GM21786 (cell line): ENCODE measurements at regions not wholly inside any gene's neighbourhood (a gene's known extent, or its start where the extent isn't known, plus 50 kb on each side); places are given as distances from the start of the nearest gene placed in this dataset.
"Not testable (repeated sequence)": the region's sequence is repeated elsewhere in the genome, so short reads cannot be mapped to it uniquely, and the experiment has no call there.

ENCODE experiments used
- ATAC-seq: cut with Tn5 transposase; IDR thresholded peaks from one replicate; pipeline ENCODE4 v1.9.1; 2021; ENCODE audit not compliant: unreplicated experiment

GRCh38 chr5:103800741-103801495 is 238.3 kb upstream of the NUDT12 start:
- ATAC-seq, result no peak

- ATAC-seq, result no peak
These were observed 231.1 kb upstream of the NUDT12 start for GRCh38 chr5:103793595-103794182.

DNA sequence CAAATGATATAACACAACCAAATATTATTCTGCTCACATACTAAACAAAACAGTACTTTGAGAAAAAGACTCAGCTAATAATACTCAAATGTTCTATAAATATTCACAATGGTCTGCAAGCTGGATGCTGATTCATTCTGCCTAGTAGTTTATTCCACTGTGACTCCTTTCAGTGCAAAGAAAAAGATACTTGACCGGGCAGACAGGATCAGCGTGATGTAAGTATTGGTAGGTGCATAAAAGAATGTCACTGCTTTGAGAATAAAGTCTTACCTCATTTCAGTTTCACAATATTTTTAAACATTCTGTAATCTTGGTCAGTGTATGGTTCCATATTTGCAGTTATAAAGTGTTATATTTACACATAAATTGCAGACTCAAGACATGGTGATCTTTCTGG is 223.0 kb upstream of the NUDT12 start:
- ATAC-seq, result no peak

DNA sequence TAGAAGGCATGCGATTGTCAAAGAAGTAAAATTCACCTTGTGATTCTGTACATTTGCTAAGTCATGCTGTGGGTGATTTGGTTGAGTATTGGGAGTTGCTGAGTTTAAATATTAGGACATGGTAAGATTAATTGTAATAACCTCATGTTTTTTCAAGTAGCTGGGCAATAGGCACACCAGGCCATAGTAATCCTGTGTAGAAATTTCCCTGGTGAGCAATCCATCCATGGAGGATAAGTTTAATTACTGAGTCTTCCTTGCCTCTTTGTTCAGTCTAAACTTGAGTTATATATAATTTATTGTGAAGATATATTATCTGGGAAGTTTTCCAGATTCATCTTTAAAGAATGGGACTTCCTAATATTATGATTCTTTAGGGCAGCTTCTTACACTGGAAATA is 221.1 kb upstream of the NUDT12 start:
- ATAC-seq, result no peak

GRCh38 chr5:103780794-103781193 is 218.2 kb upstream of the NUDT12 start:
- no peak for ATAC-seq

DNA sequence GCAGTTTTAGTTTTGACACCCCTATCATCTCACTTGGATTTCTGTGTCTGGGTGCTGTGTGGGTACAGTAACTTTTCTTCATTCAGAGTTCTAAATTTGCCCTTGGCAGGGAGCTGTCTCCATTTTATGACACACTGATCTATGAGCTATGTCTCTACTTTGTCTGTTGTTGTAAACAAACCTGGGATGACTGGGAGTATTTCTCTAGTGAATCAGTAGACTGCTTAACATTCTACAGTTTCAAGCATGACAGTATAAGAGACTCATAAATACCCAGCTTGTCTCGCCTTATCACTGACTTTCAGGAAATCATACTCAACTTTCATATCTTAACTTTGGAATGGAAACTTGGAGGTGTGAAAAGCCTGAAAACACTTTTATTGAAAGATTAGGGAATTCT is 212.1 kb upstream of the NUDT12 start:
- ATAC-seq, result no peak

DNA sequence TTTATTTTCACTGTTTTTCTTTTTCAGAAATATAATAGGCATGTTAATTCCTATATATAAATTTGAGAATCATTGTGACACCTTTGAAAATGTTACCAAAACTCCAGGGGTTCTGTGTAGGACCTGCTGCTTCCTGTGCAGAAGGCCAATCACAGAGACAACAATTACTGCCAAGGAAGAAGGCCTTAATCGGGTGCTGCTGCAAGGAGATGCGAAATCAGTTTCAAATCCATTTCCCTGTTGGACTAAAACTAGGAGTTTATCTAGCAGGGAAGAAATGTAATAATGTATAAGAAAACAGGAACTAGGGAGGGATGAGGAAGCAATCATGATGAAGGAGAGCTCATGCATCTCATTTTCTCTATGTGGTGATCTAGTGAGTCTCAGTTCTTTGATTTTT is 209.7 kb upstream of the NUDT12 start:
- ATAC-seq, result no peak

- ATAC-seq, result no peak
These were observed 201.8 kb upstream of the NUDT12 start for GRCh38 chr5:103764403-103764802.

- ATAC-seq, result no peak
These were observed 196.4 kb upstream of the NUDT12 start for GRCh38 chr5:103758996-103759395.

DNA sequence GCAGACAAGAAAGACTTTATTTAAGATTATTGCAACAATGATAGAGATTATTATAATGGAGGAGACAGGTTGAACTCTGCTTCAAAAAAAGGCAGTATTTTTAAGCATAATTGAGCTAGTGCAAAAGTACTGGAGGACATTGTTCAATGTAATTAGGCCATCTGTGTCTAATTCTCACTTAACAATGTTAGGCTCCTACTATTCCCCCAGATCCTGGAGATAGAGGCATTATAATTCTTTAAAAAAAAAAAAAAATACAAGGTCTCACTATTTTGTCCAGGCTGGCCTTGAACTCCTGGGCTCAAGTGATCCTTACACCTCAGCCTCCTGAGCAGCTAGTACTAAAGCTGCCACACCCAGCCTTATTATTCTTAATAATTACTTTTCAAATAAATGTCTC is 193.4 kb upstream of the NUDT12 start:
- no peak for ATAC-seq

GRCh38 chr5:103745353-103746065 is 182.9 kb upstream of the NUDT12 start:
- ATAC-seq, result no peak

DNA sequence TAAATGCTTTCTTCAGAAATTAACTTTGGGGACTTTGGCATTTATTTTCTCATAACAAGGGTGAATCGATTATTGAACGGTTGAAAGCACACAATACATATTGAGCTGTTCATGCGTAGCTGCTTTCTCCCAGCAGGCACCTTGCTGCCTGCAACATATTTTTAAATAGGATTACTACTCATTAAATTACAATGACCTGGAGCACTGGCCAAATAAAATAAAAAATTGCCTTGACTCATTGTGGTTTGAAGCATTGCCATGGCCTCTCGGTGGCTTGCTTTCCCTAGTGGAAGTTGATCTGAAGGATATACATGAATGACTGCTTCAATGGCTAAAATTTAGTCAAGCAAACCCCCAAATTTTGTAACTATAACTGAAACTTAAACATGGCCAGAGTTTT is 181.6 kb upstream of the NUDT12 start:
- ATAC-seq, result no peak

- no peak for ATAC-seq
These were observed 180.8 kb upstream of the NUDT12 start for GRCh38 chr5:103743421-103743820.

DNA sequence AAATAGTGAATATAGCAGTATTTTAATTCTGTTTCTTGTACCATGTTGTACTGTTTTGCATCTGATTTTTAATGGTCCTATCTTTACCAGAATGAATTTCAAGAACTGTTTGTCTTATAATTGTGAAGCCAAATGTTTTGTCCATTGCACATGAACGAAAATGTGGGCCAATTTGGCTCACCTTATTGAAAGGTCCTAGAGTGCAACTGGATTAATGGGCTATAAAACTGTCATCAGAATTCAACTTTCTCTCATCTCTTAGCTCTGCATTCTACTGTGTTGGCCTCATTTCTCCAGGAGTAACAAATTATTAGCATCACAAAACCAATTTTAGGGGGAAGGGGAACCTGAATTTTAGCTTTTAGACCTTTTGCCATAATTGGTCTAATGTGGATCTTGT is 179.4 kb upstream of the NUDT12 start:
- no peak for ATAC-seq

- ATAC-seq, result not testable (repeated sequence)
These were observed 173.8 kb upstream of the NUDT12 start for GRCh38 chr5:103736343-103736742.

DNA sequence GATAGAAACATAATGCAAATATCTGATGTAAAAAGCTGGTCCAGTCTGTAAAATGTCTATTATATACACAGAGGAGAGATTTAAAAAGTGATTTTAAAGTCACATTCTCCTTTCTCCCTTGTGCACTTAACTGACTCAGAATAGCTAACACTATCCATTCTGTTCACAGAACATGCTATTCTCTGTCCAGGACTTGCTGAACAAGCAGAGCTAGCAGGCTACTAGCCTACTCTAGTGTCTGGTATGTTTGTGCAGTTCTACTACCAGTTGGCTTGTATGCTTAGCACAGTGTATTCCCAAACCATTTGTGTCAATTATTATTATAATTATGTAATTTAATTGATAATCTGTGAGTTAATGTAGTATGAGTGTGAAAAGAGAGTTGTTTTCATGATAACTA is 161.7 kb upstream of the NUDT12 start:
- no peak for ATAC-seq

- ATAC-seq, result no peak
These were observed 158.6 kb upstream of the NUDT12 start for GRCh38 chr5:103721183-103721582.

DNA sequence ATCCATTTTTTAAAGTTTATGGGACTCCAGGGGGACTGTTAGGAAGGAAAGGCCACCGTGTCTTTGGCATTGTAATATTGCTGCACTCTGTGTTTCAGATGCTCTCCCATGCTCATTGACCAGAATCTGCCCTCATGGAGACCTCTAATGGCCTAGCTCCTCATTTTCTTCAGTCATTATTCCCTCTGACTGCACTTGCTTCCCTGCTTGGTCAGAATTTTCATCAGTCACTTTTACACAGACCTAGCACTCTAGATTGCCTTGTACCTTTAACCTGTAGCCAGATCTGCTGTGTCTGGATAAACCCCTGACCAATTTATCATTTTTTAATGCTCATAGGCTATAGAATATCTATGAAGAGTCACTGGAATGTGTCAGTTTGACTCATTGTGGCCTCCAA is 155.5 kb upstream of the NUDT12 start:
- no peak for ATAC-seq

DNA sequence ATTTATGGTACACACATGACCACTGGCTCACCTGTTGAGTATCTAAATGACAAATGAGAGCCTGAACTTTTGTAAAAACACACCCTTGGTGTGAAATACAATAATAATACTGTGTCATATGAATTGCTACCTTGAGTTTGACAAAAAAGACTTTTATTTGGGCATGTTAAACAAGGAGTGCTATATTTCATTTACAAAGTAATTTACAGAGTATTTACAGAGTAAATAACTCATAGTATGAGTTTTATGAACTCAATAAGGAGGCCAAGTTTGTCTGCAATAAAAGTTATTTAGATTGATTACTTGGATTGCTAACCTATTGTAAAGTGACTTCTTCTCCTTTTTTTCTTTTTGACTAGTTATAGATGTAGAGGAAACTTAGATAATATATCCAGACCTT is 146.0 kb upstream of the NUDT12 start:
- no peak for ATAC-seq

GRCh38 chr5:103706939-103707682 is 144.5 kb upstream of the NUDT12 start:
- no peak for ATAC-seq

DNA sequence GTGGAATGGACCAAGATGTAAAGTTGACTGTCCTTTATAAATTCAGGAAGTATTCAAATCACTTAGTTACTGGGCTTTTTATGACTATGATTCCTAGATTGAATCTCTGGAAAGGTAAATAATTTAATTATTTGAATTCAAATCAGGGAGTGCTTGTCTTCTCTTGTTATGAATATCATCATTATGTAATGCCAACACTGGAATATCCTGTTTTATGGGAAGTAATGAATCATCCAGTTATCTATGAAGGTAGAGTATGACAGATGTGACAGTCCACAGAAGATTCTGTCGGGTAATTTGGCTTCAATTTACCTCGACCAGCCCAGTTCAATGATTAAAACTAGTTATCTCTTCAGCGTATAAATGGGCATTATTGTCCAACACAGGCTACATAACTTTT is 141.0 kb upstream of the NUDT12 start:
- no peak for ATAC-seq

- ATAC-seq, result no peak
These were observed 130.9 kb upstream of the NUDT12 start for GRCh38 chr5:103693517-103693916.
